SK-N-SH (cell line): ENCODE measurements at regions not wholly inside any gene's neighbourhood (a gene's known extent, or its start where the extent isn't known, plus 50 kb on each side); places are given as distances from the start of the nearest gene placed in this dataset.

Experiments
- CTCF ChIA-PET: fragments of 300-600, 350-600 bp; formaldehyde crosslinking; extraction: SDS; loops from one replicate; lab custom pipeline; 2021; lab: Yijun Ruan, JAX
- POLR2A ChIA-PET: fragments of 350-600 bp; sonication (Branson Sonifier 250); formaldehyde crosslinking; extraction: SDS; loops from one replicate; lab custom pipeline; 2020; ENCODE audit warnings: antibody characterized with exemption, inconsistent platforms; lab: Yijun Ruan, JAX
- DNase-seq: peaks from one replicate; pipeline ENCODE4 v3.0.0; 2012
- H2AFZ ChIP-seq: fragments of 200-600 bp; sonication (generic); 2 replicates; pipeline ENCODE4 v1.8.1; 2016; ENCODE audit warnings: antibody characterized with exemption, mild to moderate bottlenecking, low read depth
- H3F3A ChIP-seq: fragments of 200-600 bp; sonication (generic); replicated peaks from 2 replicates; pipeline ENCODE3; 2016; ENCODE audit warnings: antibody characterized with exemption, mild to moderate bottlenecking; ENCODE audit not compliant: insufficient read depth
- H3K27ac ChIP-seq, 2 experiments: fragments of 200-500 bp in 1 of 2; fragments of 200-600 bp in 1 of 2; sonication (Bioruptor generic) in 1 of 2; sonication (generic), shearing (Covaris generic) in 1 of 2; 2 replicates each; pipeline versions ENCODE4 v1.5.1 to v1.6.1; 2014 to 2016; ENCODE audit warnings: low read depth in 2 of 2, inconsistent platforms in 1 of 2, low read length in 1 of 2, mild to moderate bottlenecking in 1 of 2, mixed read lengths in 1 of 2
- H3K27me3 ChIP-seq: fragments of 200-600 bp; sonication (generic), shearing (Covaris generic); 2 replicates; pipeline ENCODE4 v1.6.1; 2016; ENCODE audit warnings: mixed run types; ENCODE audit not compliant: insufficient read depth
- H3K36me3 ChIP-seq, 2 experiments: fragments of 200-500 bp in 1 of 2; fragments of 200-600 bp in 1 of 2; sonication (Bioruptor generic) in 1 of 2; sonication (generic) in 1 of 2; replicated peaks in 1 of 2; 2 replicates each; pipeline versions ENCODE3 to v1.5.1; 2014 to 2016; ENCODE audit warnings: low read length in 1 of 2, mild to moderate bottlenecking in 1 of 2; ENCODE audit not compliant: insufficient read depth in 2 of 2, control insufficient read depth in 1 of 2
- H3K4me1 ChIP-seq, 2 experiments: fragments of 200-500 bp in 1 of 2; fragments of 200-600 bp in 1 of 2; sonication (Bioruptor generic) in 1 of 2; sonication (generic), shearing (Covaris generic) in 1 of 2; 2 replicates each; pipeline versions ENCODE4 v1.5.1 to v1.6.1; 2014 to 2016; ENCODE audit warnings: low read depth in 1 of 2, low read length in 1 of 2, mixed run types in 1 of 2; ENCODE audit not compliant: insufficient read depth in 2 of 2, control insufficient read depth in 1 of 2
- H3K4me2 ChIP-seq: fragments of 200-600 bp; sonication (generic), shearing (Covaris generic); 2 replicates; pipeline ENCODE4 v1.6.1; 2017; ENCODE audit warnings: mixed run types
- H3K4me3 ChIP-seq, 2 experiments: fragments of 200-500 bp in 1 of 2; fragments of 200-600 bp in 1 of 2; sonication (Bioruptor generic) in 1 of 2; sonication (generic), shearing (Covaris generic) in 1 of 2; 2 replicates each; pipeline versions ENCODE4 v1.5.1 to v1.8.1; 2014 to 2016; ENCODE audit warnings: low read depth in 2 of 2, inconsistent platforms in 1 of 2, low read length in 1 of 2, mild to moderate bottlenecking in 1 of 2, mixed read lengths in 1 of 2, moderate library complexity in 1 of 2
- H3K79me2 ChIP-seq: fragments of 200-600 bp; sonication (generic); 2 replicates; pipeline ENCODE4 v1.8.1; 2017; ENCODE audit warnings: mild to moderate bottlenecking; ENCODE audit not compliant: insufficient read depth
- H3K9ac ChIP-seq: fragments of 200-600 bp; sonication (generic); 2 replicates; pipeline ENCODE4 v1.6.1; 2017; ENCODE audit warnings: mixed run types
- H3K9me2 ChIP-seq: fragments of 200-600 bp; sonication (generic); 2 replicates; pipeline ENCODE4 v1.6.1; 2017; ENCODE audit warnings: mixed run types
- H3K9me3 ChIP-seq: fragments of 200-600 bp; sonication (generic); 2 replicates; pipeline ENCODE4 v1.6.1; 2017; ENCODE audit warnings: mixed run types, mild to moderate bottlenecking, moderate library complexity
- H4K20me1 ChIP-seq: fragments of 200-600 bp; sonication (generic); 2 replicates; pipeline ENCODE4 v1.6.1; 2017; ENCODE audit warnings: mild to moderate bottlenecking, mixed run types; ENCODE audit not compliant: insufficient read depth
- ELF1 ChIP-seq: IDR thresholded peaks from 2 replicates; pipeline ENCODE4 v1.4.0; 2012
- FOSL2 ChIP-seq: IDR thresholded peaks from 2 replicates; pipeline ENCODE4 v1.4.0; 2012; ENCODE audit warnings: low read depth, mild to moderate bottlenecking, moderate library complexity, borderline replicate concordance
- FOXJ3 ChIP-seq: sonication (generic); formaldehyde crosslinking; IDR thresholded peaks from 2 replicates; pipeline ENCODE4 v1.5.1; 2020; ENCODE audit warnings: mild to moderate bottlenecking, missing genetic modification reagents
- FOXM1 ChIP-seq: IDR thresholded peaks from 2 replicates; pipeline ENCODE4 v1.4.0; 2012; ENCODE audit warnings: low read depth, mild to moderate bottlenecking
- GABPA ChIP-seq: IDR thresholded peaks from 2 replicates; pipeline ENCODE4 v1.4.0; 2012; ENCODE audit warnings: low read depth, mild to moderate bottlenecking
- IRF3 ChIP-seq: fragments of 150-350 bp; IDR thresholded peaks from 2 replicates; pipeline ENCODE4 v1.6.1; 2016; ENCODE audit warnings: mild to moderate bottlenecking, low read depth, low read length
- MAX ChIP-seq: IDR thresholded peaks from 2 replicates; pipeline ENCODE4 v1.4.0; 2012; ENCODE audit warnings: low read depth
- MEF2A ChIP-seq: IDR thresholded peaks from 2 replicates; pipeline ENCODE4 v1.4.0; 2012; ENCODE audit warnings: low read depth, borderline replicate concordance
- PBX3 ChIP-seq: IDR thresholded peaks from 2 replicates; pipeline ENCODE4; 2012
- RCOR1 ChIP-seq: fragments of 150-350 bp; IDR thresholded peaks from 2 replicates; pipeline ENCODE4 v1.6.1; 2017; ENCODE audit warnings: antibody characterized with exemption, low read length
- RFX5 ChIP-seq: IDR thresholded peaks from 2 replicates; pipeline ENCODE4 v1.6.1; 2012; ENCODE audit warnings: mild to moderate bottlenecking, improper control_type of control experiment, low read length
- USF2 ChIP-seq: fragments of 150-350 bp; IDR thresholded peaks from 2 replicates; pipeline ENCODE4 v1.6.1; 2017; ENCODE audit warnings: antibody characterized with exemption, low read length, low read depth, borderline replicate concordance
- ZBTB33 ChIP-seq: IDR thresholded peaks from 2 replicates; pipeline ENCODE4 v1.4.0; 2012; ENCODE audit warnings: low read depth, borderline replicate concordance
- WGBS: methylation state at CpG from one replicate; pipeline ENCODE4 v1.1.6; 2017; ENCODE audit warnings: low lambda C conversion rate; 5-methylcytosine and 5-hydroxymethylcytosine counted together

GRCh38 chr12:25884024-25884919 is 74.2 kb upstream of the RASSF8 start:
- Histone ChIP-seq H3K79me2 (no peaks in the 10 kb centered on the region), H3K4me1 (no peaks in the 10 kb centered on the region; a peak in 2 of 4 replicates), H3K4me3 (no peak overlapping the region), H4K20me1 (no peaks in the 10 kb centered on the region), H3K4me2 (no peak overlapping the region), H3K27me3 (no peaks in the 10 kb centered on the region), H3K9me3 (no peaks in the 10 kb centered on the region), H3K27ac (no peak overlapping the region), H3F3A (no peaks in the 10 kb centered on the region), H3K36me3 (no peaks in the 10 kb centered on the region), H3K9me2 (no peaks in the 10 kb centered on the region), H2AFZ (no peak overlapping the region), H3K9ac (no peak overlapping the region)
- WGBS: 96% methylated on average over 18 of the region's 36 CpGs
- CTCF ChIA-PET: interaction anchor here (0.8 kb wide), 1 partner anchor 8 kb away, joined by 3 read pairs; no protein-coding TSS in a partner anchor
- no peak for TF ChIP-seq IRF3
- no peak for TF ChIP-seq USF2
- no peak for TF ChIP-seq RFX5
- TF ChIP-seq MEF2A: no peak
- TF ChIP-seq GABPA: no peak
- TF ChIP-seq FOSL2: no peak
- no peak for TF ChIP-seq RCOR1
- TF ChIP-seq ELF1: no peak
- TF ChIP-seq ZBTB33: no peak
- no peak for TF ChIP-seq PBX3
- TF ChIP-seq FOXM1: no peak
- TF ChIP-seq FOXJ3 (CRISPR knock-in tag): no peak
- no peak for TF ChIP-seq MAX
- no peak for DNase-seq
- POLR2A ChIA-PET: no interaction called here
